ENCODE measurements at regions not wholly inside any gene's neighbourhood (a gene's known extent, or its start where the extent isn't known, plus 50 kb on each side); places are given as distances from the start of the nearest gene placed in this dataset.

DNA sequence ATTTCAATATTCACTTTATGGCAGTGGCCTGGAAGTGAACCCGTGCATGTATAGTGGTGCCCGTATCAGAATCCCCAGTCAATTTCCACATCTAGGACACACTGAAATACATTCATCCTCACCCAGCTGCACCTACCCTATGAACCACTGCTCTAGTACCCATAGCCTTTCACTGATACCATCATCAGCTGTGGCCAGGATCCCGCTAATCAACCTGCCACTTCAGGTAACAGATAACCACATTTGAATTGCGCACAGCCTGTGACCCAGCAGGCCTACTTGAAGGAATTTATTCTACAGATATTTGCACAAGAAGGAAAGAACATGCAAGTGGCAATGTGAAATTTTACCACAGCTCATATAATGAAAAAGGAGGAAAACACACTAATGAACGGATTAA lies 161.0 kb upstream of the CCDC54 start:
- no peak for ATAC-seq (ENCODE audit: low FRiP score in 2 of 2)
- Histone ChIP-seq H3K27ac (no peak overlapping the region), H3K4me1 (no peaks in the 10 kb centered on the region), H3K27me3 (no peaks in the 10 kb centered on the region), H3K9me3 (no peaks in the 10 kb centered on the region), H3K36me3 (no peaks in the 10 kb centered on the region), H3K4me3 (no peak overlapping the region)
- no peak for DNase-seq
- TF ChIP-seq EP300 (IDR thresholded peaks at IDR 0.05) (no peak), POLR2A (IDR thresholded peaks at IDR 0.05) (no peak), POLR2AphosphoS5 (IDR thresholded peaks at IDR 0.05) (no peak)
- TF ChIP-seq, protein P1, sequence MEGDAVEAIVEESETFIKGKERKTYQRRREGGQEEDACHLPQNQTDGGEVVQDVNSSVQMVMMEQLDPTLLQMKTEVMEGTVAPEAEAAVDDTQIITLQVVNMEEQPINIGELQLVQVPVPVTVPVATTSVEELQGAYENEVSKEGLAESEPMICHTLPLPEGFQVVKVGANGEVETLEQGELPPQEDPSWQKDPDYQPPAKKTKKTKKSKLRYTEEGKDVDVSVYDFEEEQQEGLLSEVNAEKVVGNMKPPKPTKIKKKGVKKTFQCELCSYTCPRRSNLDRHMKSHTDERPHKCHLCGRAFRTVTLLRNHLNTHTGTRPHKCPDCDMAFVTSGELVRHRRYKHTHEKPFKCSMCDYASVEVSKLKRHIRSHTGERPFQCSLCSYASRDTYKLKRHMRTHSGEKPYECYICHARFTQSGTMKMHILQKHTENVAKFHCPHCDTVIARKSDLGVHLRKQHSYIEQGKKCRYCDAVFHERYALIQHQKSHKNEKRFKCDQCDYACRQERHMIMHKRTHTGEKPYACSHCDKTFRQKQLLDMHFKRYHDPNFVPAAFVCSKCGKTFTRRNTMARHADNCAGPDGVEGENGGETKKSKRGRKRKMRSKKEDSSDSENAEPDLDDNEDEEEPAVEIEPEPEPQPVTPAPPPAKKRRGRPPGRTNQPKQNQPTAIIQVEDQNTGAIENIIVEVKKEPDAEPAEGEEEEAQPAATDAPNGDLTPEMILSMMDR (IDR thresholded peaks at IDR 0.05), result no peak
- 94 to 97% methylated on average over 5 of the region's 5 CpGs for WGBS, 2 donors

DNA sequence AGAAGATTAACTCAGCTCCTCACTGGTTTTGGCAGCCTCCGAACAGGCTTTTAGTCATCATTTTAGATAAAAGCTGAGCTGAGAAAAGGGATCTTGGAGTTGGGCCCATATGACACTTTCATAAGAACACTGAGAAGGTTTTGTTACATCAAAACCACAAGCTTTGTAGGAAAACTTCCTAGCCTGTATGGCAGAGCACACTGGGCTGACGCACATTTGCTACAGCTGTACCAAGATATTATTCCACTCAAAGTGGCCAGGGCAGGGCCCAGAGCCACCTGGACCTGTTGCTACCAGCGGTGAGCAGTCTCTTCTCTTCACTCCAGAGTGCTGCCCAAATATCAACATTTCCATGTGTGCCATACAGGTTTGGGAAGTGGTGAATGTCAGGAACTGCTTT lies 160.5 kb upstream of the CCDC54 start:
- H3K4me3 ChIP-seq, result no peak overlapping the region
- H3K27me3 ChIP-seq, result no peaks in the 10 kb centered on the region
- DNase-seq (no peak), ATAC-seq (ENCODE audit: low FRiP score in 2 of 2) (peak in 1 of 2 donors; percentile 89)
- H3K9me3 ChIP-seq, result no peaks in the 10 kb centered on the region
- no peak overlapping the region for H3K27ac ChIP-seq
- no peaks in the 10 kb centered on the region for H3K36me3 ChIP-seq
- TF ChIP-seq POLR2AphosphoS5 (IDR thresholded peaks at IDR 0.05), result no peak
- TF ChIP-seq POLR2A (IDR thresholded peaks at IDR 0.05), result no peak
- TF ChIP-seq EP300 (IDR thresholded peaks at IDR 0.05), result no peak
- TF ChIP-seq, protein P1 (IDR thresholded peaks at IDR 0.05), result no peak
- no peaks in the 10 kb centered on the region for H3K4me1 ChIP-seq
- 78 to 80% methylated on average over 3 of the region's 3 CpGs for WGBS, 2 donors

DNA sequence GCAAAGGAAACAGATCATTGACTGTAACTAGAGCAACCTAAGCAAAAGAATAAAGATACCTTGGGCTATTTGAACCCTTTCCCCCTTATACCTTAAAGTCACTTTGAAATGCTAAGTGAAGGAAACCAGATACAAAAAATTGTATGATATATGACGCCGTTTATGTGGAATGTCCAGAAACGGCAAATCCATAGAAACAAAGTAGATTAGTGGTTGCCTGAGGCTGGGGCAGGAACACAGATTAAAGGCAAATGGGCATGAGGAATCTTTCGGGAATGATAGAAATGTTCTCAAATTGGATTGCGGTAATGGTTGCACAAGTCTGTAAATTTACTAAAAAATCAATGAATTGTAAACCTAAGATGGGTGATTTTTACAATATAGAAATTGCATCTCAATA lies 160.1 kb upstream of the CCDC54 start:
- ATAC-seq (ENCODE audit: low FRiP score in 2 of 2), result no peak

DNA sequence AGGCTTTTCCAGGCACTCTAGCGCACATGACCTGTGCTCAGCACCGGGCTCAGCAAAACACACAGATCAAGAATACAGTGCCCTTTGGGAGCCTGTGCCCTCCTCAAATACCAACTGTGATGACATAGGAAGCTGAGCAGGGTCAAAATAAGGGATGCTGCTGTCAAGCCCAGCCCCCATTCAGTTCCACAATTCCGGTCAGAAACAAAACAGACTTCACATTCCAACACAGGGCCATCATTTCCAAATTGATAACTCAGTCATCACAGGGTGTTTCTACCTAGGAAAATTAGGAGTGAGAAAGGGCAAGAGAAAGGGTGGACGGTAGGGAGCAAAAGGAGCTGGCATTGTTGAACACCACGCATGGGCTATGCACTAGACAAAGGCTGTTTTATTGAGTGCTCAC lies 158.4 kb upstream of the CCDC54 start:
- Histone ChIP-seq H3K9me3 (no peaks in the 10 kb centered on the region), H3K4me1 (peaks cover 0 to 6% (median 0%) of the 10 kb centered on the region in 4 donors), H3K27me3 (no peaks in the 10 kb centered on the region), H3K36me3 (no peaks in the 10 kb centered on the region), H3K27ac (no peak overlapping the region), H3K4me3 (no peak overlapping the region)
- DNase-seq (no peak), ATAC-seq (ENCODE audit: low FRiP score in 2 of 2) (no peak)
- TF ChIP-seq POLR2A (IDR thresholded peaks at IDR 0.05), result no peak
- TF ChIP-seq POLR2AphosphoS5 (IDR thresholded peaks at IDR 0.05), result no peak
- TF ChIP-seq EP300 (IDR thresholded peaks at IDR 0.05), result no peak
- TF ChIP-seq, protein P1 (IDR thresholded peaks at IDR 0.05), result no peak
- WGBS, 2 donors, result 88 to 99% methylated on average over 5 of the region's 5 CpGs

More for the DNA sequence above, 160.1 kb upstream of the CCDC54 start:
- Histone ChIP-seq H3K36me3 (no peaks in the 10 kb centered on the region), H3K4me1 (no peaks in the 10 kb centered on the region), H3K4me3 (no peak overlapping the region), H3K27ac (no peak overlapping the region), H3K27me3 (no peaks in the 10 kb centered on the region), H3K9me3 (no peaks in the 10 kb centered on the region)
- WGBS, 2 donors, result 92% methylated on average over 5 of the region's 5 CpGs
- TF ChIP-seq, protein P1 (IDR thresholded peaks at IDR 0.05), result no peak
- TF ChIP-seq POLR2AphosphoS5 (IDR thresholded peaks at IDR 0.05) (no peak), POLR2A (IDR thresholded peaks at IDR 0.05) (no peak), EP300 (IDR thresholded peaks at IDR 0.05) (no peak)
- DNase-seq, result no peak

DNA sequence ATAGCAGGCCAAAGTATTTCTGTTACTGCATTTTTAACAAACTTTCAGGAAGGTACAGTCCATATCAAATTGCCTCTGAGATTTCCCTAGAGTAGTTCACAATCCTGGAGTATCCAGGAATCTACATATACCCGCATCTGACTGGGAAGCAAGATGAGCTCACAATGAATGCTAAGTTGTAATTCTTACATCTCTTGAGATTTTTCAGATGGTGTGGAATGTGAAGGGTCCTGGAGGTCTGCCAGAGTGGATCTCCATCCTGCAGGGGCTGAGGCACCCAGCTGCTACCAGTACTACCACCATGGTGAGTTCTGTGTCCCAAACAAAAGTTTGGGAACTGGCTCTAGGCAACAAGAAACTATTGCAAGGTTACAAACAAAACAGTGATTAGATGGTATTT lies 156.7 kb upstream of the CCDC54 start:
- Histone ChIP-seq H3K9me3 (no peaks in the 10 kb centered on the region), H3K4me1 (peaks cover 0 to 6% (median 0%) of the 10 kb centered on the region in 4 donors), H3K36me3 (no peaks in the 10 kb centered on the region), H3K4me3 (no peak overlapping the region), H3K27ac (no peak overlapping the region), H3K27me3 (no peaks in the 10 kb centered on the region)
- no peak for ATAC-seq (ENCODE audit: low FRiP score in 2 of 2)
- 60 to 90% methylated on average over 1 of the region's 1 CpG for WGBS, 2 donors
- DNase-seq, result no peak
- TF ChIP-seq POLR2A (IDR thresholded peaks at IDR 0.05) (no peak), EP300 (IDR thresholded peaks at IDR 0.05) (no peak), POLR2AphosphoS5 (IDR thresholded peaks at IDR 0.05) (no peak)
- TF ChIP-seq, protein P1 (IDR thresholded peaks at IDR 0.05), result no peak

All from upper lobe of left lung (tissue), 6 donors.